ENCODE measurements at regions not wholly inside any gene's neighbourhood (a gene's known extent, or its start where the extent isn't known, plus 50 kb on each side); places are given as distances from the start of the nearest gene placed in this dataset.

- DNase-seq: no peak
- no peak for TF ChIP-seq CTCF (conservative IDR thresholded peaks at IDR 0.05)
- no peak overlapping the region for H3K4ac ChIP-seq (ENCODE audit: low read depth, low read length)
- no peak overlapping the region for H3T11ph ChIP-seq (ENCODE audit: low read length)
- H2BK5ac ChIP-seq (ENCODE audit: insufficient read length, low read length): no peak overlapping the region
- no peaks in the 10 kb centered on the region for H3K4me1 ChIP-seq (ENCODE audit: insufficient read depth, low read length)
- H3K4me2 ChIP-seq (ENCODE audit: insufficient read depth, insufficient read length, low read length): no peak overlapping the region
- no peaks in the 10 kb centered on the region for H4K20me1 ChIP-seq (ENCODE audit: control insufficient read depth, insufficient read depth, insufficient read length)
- Mint-ChIP-seq H3K27ac (no peak overlapping the region), H3K27me3 (ENCODE audit: low read depth) (no peaks in the 10 kb centered on the region), H3K4me3 (no peak overlapping the region), H3K36me3 (ENCODE audit: insufficient read depth in 1 of 3, low read depth in 3 of 3) (no peaks in the 10 kb centered on the region), H3K4me1 (peaks cover 0 to 2% of the 10 kb centered on the region in 2 experiments; a peak in 3 of 4 replicates), H3K9me3 (no peaks in the 10 kb centered on the region)
- no peaks in the 10 kb centered on the region for H3K79me2 ChIP-seq (ENCODE audit: insufficient read depth, low read length)
- no peak overlapping the region for H2AK5ac ChIP-seq (ENCODE audit: insufficient read length, low read length)
- H3K23ac ChIP-seq (ENCODE audit: insufficient read length, low read depth, low read length): no peak overlapping the region
- no peaks in the 10 kb centered on the region for H3K23me2 ChIP-seq (ENCODE audit: insufficient read length, low read depth, low read length, poor library complexity, severe bottlenecking)
- H3K79me1 ChIP-seq (ENCODE audit: insufficient read depth, low read depth, low read length, poor library complexity, severe bottlenecking): no peaks in the 10 kb centered on the region
- no peaks in the 10 kb centered on the region for H3K27me3 ChIP-seq (ENCODE audit: insufficient read depth, low read length)
- H3K18ac ChIP-seq (ENCODE audit: insufficient read length, low read depth, low read length): no peak overlapping the region
- H3K9me3 ChIP-seq (ENCODE audit: control insufficient read depth, low read depth, low read length): no peaks in the 10 kb centered on the region
- H3K56ac ChIP-seq (ENCODE audit: insufficient read length, low read depth, low read length): no peak overlapping the region
- no peak overlapping the region for H4K91ac ChIP-seq (ENCODE audit: insufficient read length, low read depth, low read length)
- WGBS (ENCODE audit: extremely low coverage, insufficient read length, low lambda C conversion rate): no CpG with 5 or more reads among the region's 3 CpGs
- H2BK12ac ChIP-seq (ENCODE audit: insufficient read length, low read depth, low read length): no peak overlapping the region
- H4K8ac ChIP-seq (replicated peaks; ENCODE audit: insufficient read length, low read depth, low read length): no peak overlapping the region
- no peak overlapping the region for H4K5ac ChIP-seq (ENCODE audit: insufficient read length, low read depth, low read length)
- H2BK20ac ChIP-seq (ENCODE audit: low read depth, low read length, poor library complexity, severe bottlenecking): no peak overlapping the region
- H2BK15ac ChIP-seq (ENCODE audit: low read depth, low read length): no peak overlapping the region
- H3K14ac ChIP-seq (ENCODE audit: insufficient read depth, low read length): no peak overlapping the region
- no peak overlapping the region for H3K27ac ChIP-seq (ENCODE audit: insufficient read length, low read depth, low read length)
- no peak overlapping the region for H2AFZ ChIP-seq (ENCODE audit: low read length)
- H2BK120ac ChIP-seq (ENCODE audit: low read depth, low read length, poor library complexity, severe bottlenecking): no peak overlapping the region
- no peak overlapping the region for H3K9ac ChIP-seq (ENCODE audit: extremely low read depth, insufficient read length, low read length)
Measured at GRCh38 chr5:85052826-85053225, 668.1 kb upstream of the EDIL3 start.

Measured in H9 (cell line).